Urinary bladder (tissue), 4 donors: ENCODE measurements at regions not wholly inside any gene's neighbourhood (a gene's known extent, or its start where the extent isn't known, plus 50 kb on each side); places are given as distances from the start of the nearest gene placed in this dataset. TPM values are rescaled to one million over a fixed set of nuclear protein-coding genes. Genes with fewer than 3 reads are reported as not detected.
"Not testable (repeated sequence)": the region's sequence is repeated elsewhere in the genome, so short reads cannot be mapped to it uniquely, and the experiment has no call there.

Experiments used
- DNase-seq: peaks from one replicate; pipeline ENCODE4 v3.0.0-alpha.2; 2015; ENCODE audit errors: extremely low spot score
- H3K27ac ChIP-seq: one replicate; pipeline ENCODE4 v1.5.1; 2013; ENCODE audit warnings: low read depth, mild to moderate bottlenecking, moderate library complexity
- H3K36me3 ChIP-seq: one replicate; pipeline ENCODE4 v1.6.1; 2013; ENCODE audit warnings: mild to moderate bottlenecking, moderate library complexity; ENCODE audit not compliant: insufficient read depth
- H3K4me1 ChIP-seq: one replicate; pipeline ENCODE4 v1.6.1; 2013; ENCODE audit warnings: mild to moderate bottlenecking, moderate library complexity; ENCODE audit not compliant: insufficient read depth
- H3K4me3 ChIP-seq: one replicate; pipeline ENCODE4 v1.5.1; 2013; ENCODE audit warnings: low read depth, low read length
- WGBS: extraction: QIAGEN DNeasy Blood & Tissue Kit; methylation state at CpG from one replicate; pipeline ENCODE4 v1.1.7; 2013; 5-methylcytosine and 5-hydroxymethylcytosine counted together
- small RNA-seq: library from RNA; depleted of rRNA; stranded (forward); fragments of <200 nt; gene quantifications from one replicate; pipeline ENCODE3, GENCODE V24; 2014
- donor health status: healthy with polysubstance abuse.
- donor health status: healthy.

- DNase-seq, H3K4me3 ChIP-seq, H3K27ac ChIP-seq, H3K36me3 ChIP-seq, H3K4me1 ChIP-seq: not testable (repeated sequence)
- WGBS, result 54% methylated on average over 2 of the region's 2 CpGs
Measured at GRCh38 chr10:25874402-25874801, 59.6 kb upstream of the MYO3A start.

DNA sequence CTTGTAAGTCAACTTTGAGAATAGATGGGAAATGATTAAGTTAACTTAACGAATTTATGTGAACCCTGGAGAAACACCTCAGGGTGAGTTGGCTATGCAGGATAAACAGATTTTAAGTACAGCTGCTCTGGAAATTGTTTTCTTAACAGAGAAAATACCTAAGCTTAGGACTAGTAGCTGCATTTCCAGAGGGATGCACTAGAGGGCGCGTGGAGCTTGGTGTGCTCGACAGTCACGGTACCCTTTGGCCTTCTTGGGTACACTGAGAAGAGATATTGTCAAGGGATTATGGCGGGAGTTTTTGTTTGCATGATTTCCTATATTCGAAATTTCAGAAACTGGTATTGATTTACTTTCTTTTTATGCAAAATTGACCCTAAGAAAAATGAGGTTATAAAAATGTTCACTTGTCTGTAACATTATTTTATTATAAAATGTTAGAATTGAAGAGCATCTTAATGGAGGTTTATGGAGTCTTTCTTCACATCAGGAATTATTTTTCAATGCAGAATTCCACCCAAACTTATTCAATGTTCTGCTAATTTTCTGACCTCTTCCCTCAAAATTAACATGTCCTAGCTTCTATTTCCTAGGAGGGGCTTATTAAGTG lies 58.4 kb upstream of the MYO3A start:
- no peaks in the 10 kb centered on the region for H3K4me1 ChIP-seq
- DNase-seq, result peak; percentile 37
- H3K4me3 ChIP-seq, result no peak overlapping the region
- WGBS, result 1% methylated on average over 7 of the region's 7 CpGs
- H3K27ac ChIP-seq, result no peak overlapping the region
- no peaks in the 10 kb centered on the region for H3K36me3 ChIP-seq

DNA sequence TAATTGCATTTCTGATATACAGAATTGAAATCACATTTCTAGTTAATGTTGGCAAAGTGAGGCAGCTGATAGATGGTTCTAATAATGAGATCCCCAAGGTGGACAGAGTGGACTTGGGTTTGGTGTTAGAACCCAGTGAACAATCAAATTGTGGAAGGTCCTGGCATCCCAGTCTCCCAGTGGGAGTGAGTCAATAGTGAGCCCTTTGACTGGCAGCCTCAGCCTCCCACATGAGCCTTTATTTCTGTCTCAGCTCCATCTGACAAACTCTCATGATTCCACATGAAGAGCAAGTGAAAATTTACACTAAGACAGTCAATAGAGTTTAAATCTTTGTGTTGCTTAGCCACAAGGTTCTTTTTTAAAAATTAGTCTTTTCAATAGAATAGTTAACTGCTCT lies 56.7 kb upstream of the MYO3A start:
- Histone ChIP-seq H3K4me1 (no peaks in the 10 kb centered on the region), H3K36me3 (no peaks in the 10 kb centered on the region), H3K27ac (no peak overlapping the region), H3K4me3 (no peak overlapping the region)
- DNase-seq, result no peak

Small RNA genes lying in the stretch of these regions (small RNA-seq; reads per million reads assigned to genes)
- not detected for gene RNA5SP306
- not detected for gene RNU6-632P
